DND-41 (cell line): ENCODE measurements at regions not wholly inside any gene's neighbourhood (a gene's known extent, or its start where the extent isn't known, plus 50 kb on each side); places are given as distances from the start of the nearest gene placed in this dataset.

ENCODE experiments used
- ATAC-seq: fragments of 200-7000 bp; cut with Tn5 transposase; 3 replicates; pipeline ENCODE4 v1.9.1; 2021; ENCODE audit warnings: low read depth; ENCODE audit not compliant: insufficient read depth
- DNase-seq: peaks from one replicate; pipeline ENCODE4 v3.0.0-alpha.2; 2020
- H2AFZ ChIP-seq: 2 replicates; pipeline ENCODE4 v1.6.0; 2012; ENCODE audit warnings: low read depth, low read length
- H3K27ac ChIP-seq: 2 replicates; pipeline ENCODE4 v1.5.1; 2012; ENCODE audit warnings: low read length, inconsistent platforms
- H3K27me3 ChIP-seq: fragments of 200-600 bp; sonication (generic); 2 replicates; pipeline ENCODE4 v1.6.0; 2012; ENCODE audit warnings: low read length, mild to moderate bottlenecking, inconsistent platforms; ENCODE audit not compliant: insufficient read depth, poor library complexity
- H3K36me3 ChIP-seq: 2 replicates; pipeline ENCODE4 v1.5.1; 2012; ENCODE audit warnings: low read length, inconsistent platforms; ENCODE audit not compliant: insufficient read depth
- H3K4me1 ChIP-seq: 2 replicates; pipeline ENCODE4 v1.5.1; 2012; ENCODE audit warnings: mild to moderate bottlenecking, low read length; ENCODE audit not compliant: insufficient read depth
- H3K4me2 ChIP-seq: 2 replicates; pipeline ENCODE4 v1.6.0; 2012; ENCODE audit warnings: mild to moderate bottlenecking, moderate library complexity, low read length, inconsistent platforms; ENCODE audit not compliant: insufficient read depth
- H3K4me3 ChIP-seq, 2 experiments: fragments of 200-600 bp in 1 of 2; shearing (Covaris generic) in 1 of 2; 2 replicates each; pipeline ENCODE4 v1.5.1; 2012 to 2016; ENCODE audit warnings: inconsistent platforms in 2 of 2, low read length in 2 of 2, mild to moderate bottlenecking in 2 of 2, low read depth in 1 of 2, moderate library complexity in 1 of 2
- H3K79me2 ChIP-seq: 2 replicates; pipeline ENCODE4 v1.6.0; 2012; ENCODE audit warnings: low read length, inconsistent platforms; ENCODE audit not compliant: insufficient read depth
- H3K9ac ChIP-seq: 2 replicates; pipeline ENCODE4 v1.6.0; 2012; ENCODE audit warnings: low read depth, mild to moderate bottlenecking, inconsistent platforms, low read length, moderate library complexity
- H3K9me3 ChIP-seq: 2 replicates; pipeline ENCODE4 v1.5.1; 2012; ENCODE audit warnings: low read length, moderate library complexity, mild to moderate bottlenecking, inconsistent platforms; ENCODE audit not compliant: insufficient read depth, severe bottlenecking
- H4K20me1 ChIP-seq: 2 replicates; pipeline ENCODE4 v1.6.0; 2012; ENCODE audit warnings: low read length; ENCODE audit not compliant: insufficient read depth
- EZH2 ChIP-seq: IDR thresholded peaks from 3 replicates; pipeline ENCODE4 v1.6.1; 2012; ENCODE audit warnings: borderline replicate concordance, low read depth, mild to moderate bottlenecking, moderate library complexity, low read length, inconsistent platforms; ENCODE audit not compliant: severe bottlenecking
- TF ChIP-seq, protein P1 (sequence below): IDR thresholded peaks from 2 replicates; pipeline ENCODE4 v1.5.1; 2012; ENCODE audit warnings: borderline replicate concordance, low read length, moderate library complexity, mild to moderate bottlenecking; ENCODE audit not compliant: poor library complexity, severe bottlenecking; ENCODE audit errors: extremely low read depth

DNA sequence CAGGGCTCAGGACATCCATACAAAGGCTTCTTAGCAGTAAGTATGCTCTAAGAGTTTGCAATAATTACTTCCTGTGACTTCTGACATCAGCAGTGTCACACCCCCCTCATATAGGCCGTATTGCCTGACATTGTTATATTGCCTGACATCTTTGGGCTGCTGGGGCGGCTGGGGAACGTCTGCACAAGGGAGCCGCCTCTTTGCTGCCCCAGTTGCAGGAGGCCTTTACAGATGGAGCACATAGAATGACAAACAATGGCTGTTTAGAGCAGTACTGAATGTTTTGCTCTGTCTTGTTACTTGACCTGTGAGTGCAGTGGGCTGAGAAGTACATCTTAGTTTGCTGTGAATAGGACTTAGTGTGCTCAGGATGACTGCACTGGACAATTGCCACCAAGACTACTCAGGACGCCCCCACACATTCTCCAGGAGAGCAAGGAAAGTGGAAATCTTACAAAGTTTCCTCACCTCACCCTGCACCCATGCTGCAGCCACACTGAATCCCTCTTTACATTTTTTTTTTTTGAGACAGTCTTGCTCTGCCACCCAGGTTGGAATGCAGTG is 65.4 kb upstream of the SPOCK1 start:
- no peaks in the 10 kb centered on the region for H3K36me3 ChIP-seq
- no peaks in the 10 kb centered on the region for H3K9me3 ChIP-seq
- H4K20me1 ChIP-seq = no peaks in the 10 kb centered on the region
- peaks cover 4% of the 10 kb centered on the region for H3K27me3 ChIP-seq
- ATAC-seq (no peak), DNase-seq (no peak)
- no peak overlapping the region for H3K4me3 ChIP-seq
- TF ChIP-seq, protein P1, sequence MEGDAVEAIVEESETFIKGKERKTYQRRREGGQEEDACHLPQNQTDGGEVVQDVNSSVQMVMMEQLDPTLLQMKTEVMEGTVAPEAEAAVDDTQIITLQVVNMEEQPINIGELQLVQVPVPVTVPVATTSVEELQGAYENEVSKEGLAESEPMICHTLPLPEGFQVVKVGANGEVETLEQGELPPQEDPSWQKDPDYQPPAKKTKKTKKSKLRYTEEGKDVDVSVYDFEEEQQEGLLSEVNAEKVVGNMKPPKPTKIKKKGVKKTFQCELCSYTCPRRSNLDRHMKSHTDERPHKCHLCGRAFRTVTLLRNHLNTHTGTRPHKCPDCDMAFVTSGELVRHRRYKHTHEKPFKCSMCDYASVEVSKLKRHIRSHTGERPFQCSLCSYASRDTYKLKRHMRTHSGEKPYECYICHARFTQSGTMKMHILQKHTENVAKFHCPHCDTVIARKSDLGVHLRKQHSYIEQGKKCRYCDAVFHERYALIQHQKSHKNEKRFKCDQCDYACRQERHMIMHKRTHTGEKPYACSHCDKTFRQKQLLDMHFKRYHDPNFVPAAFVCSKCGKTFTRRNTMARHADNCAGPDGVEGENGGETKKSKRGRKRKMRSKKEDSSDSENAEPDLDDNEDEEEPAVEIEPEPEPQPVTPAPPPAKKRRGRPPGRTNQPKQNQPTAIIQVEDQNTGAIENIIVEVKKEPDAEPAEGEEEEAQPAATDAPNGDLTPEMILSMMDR = no peak
- no peak for TF ChIP-seq EZH2
- H3K27ac ChIP-seq = no peak overlapping the region
- no peaks in the 10 kb centered on the region for H3K79me2 ChIP-seq
- H3K9ac ChIP-seq = no peak overlapping the region
- H2AFZ ChIP-seq = no peak overlapping the region
- no peaks in the 10 kb centered on the region for H3K4me1 ChIP-seq
- H3K4me2 ChIP-seq = no peak overlapping the region

DNA sequence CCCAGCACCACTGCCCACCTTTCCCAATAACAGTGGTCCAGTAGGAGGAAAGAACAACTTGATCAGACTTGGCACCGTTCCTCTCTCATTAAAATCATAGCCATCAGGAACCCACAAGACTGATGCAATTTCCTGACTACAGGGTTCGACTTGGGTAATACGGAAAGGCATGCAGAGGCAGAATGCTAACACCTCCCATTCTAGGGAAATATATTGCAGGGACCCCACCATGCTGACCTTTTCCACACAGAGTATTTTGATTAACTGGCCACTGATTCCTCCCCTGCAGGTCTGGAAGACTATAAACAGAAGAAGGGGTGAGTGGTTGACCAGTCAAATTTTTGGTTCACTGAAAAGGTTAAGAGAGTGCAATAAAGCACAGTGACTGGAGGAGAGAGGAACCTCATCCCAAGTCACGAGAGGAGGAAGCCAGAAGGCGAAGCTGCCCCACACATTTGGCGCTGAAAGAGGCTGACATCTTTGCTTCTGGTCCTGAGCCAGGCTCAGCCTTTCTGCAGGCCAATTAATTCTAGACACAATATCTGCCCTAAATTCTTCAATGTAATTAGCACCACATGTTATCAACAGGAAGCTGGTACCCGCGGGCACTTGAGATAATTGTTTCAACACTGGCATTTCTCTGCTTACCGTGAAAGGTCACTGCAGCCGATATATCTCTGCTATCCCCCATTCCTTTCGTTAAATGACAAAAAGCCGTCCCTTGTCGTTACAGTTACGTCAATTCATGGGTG is 64.7 kb upstream of the SPOCK1 start:
- Histone ChIP-seq H3K27me3 (peaks cover 4% of the 10 kb centered on the region), H3K79me2 (no peaks in the 10 kb centered on the region), H3K4me3 (no peak overlapping the region), H3K27ac (no peak overlapping the region), H3K4me1 (no peaks in the 10 kb centered on the region), H4K20me1 (no peaks in the 10 kb centered on the region), H3K36me3 (no peaks in the 10 kb centered on the region), H3K4me2 (no peak overlapping the region), H3K9ac (no peak overlapping the region), H3K9me3 (no peaks in the 10 kb centered on the region), H2AFZ (no peak overlapping the region)
- TF ChIP-seq, protein P1 = no peak
- TF ChIP-seq EZH2 = no peak
- ATAC-seq (peak; percentile 72; the same call in 2 of the 3 replicates), DNase-seq (no peak)

DNA sequence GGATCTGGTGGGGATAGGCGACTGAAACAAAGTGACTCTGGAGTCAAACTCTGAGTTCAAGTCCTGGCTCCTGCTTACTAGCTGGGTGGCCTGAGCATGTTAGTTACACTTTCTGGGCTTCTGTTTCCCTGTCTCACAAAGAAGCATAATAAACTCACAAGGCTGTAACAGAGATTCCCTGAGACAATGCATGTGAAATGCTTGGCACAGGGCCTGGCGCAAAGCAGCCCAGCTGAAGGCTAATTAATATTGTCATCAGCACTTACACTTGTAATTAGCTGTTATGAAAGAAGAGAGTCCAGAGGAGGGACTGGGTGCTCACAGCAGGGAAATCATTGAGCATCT is 64.1 kb upstream of the SPOCK1 start:
- Histone ChIP-seq H3K9ac (no peak overlapping the region), H3K27ac (no peak overlapping the region), H3K4me1 (no peaks in the 10 kb centered on the region)

More for the DNA sequence above, 64.1 kb upstream of the SPOCK1 start:
- Histone ChIP-seq H3K79me2 (no peaks in the 10 kb centered on the region), H3K27me3 (peaks cover 4% of the 10 kb centered on the region), H4K20me1 (no peaks in the 10 kb centered on the region), H3K4me3 (no peak overlapping the region), H3K4me2 (no peak overlapping the region), H3K36me3 (no peaks in the 10 kb centered on the region), H2AFZ (no peak overlapping the region), H3K9me3 (no peaks in the 10 kb centered on the region)
- 0 out of 3 replicates have a peak, but pooled peaks have one; percentile 9 for ATAC-seq
- TF ChIP-seq, protein P1 = no peak
- TF ChIP-seq EZH2 = no peak
- no peak for DNase-seq
